ENCODE measurements at regions not wholly inside any gene's neighbourhood (a gene's known extent, or its start where the extent isn't known, plus 50 kb on each side); places are given as distances from the start of the nearest gene placed in this dataset.

- Histone ChIP-seq H3K9me2 (ENCODE audit: low read depth, low read length) (no peaks in the 10 kb centered on the region), H3F3A (ENCODE audit: insufficient read depth, low read length) (no peaks in the 10 kb centered on the region), H3K4me2 (ENCODE audit: low read length) (no peak overlapping the region), H3K4me1 (ENCODE audit: insufficient read depth, low read length, severe bottlenecking) (no peaks in the 10 kb centered on the region), H3K79me2 (ENCODE audit: insufficient read depth, low read length) (no peaks in the 10 kb centered on the region), H4K20me1 (ENCODE audit: insufficient read depth, low read length) (no peaks in the 10 kb centered on the region), H2AFZ (ENCODE audit: low read length) (no peak overlapping the region), H3K9ac (ENCODE audit: low read length) (no peak overlapping the region), H3K9me3 (ENCODE audit: low read length) (no peaks in the 10 kb centered on the region), H3K36me3 (ENCODE audit: insufficient read depth, low read length) (no peaks in the 10 kb centered on the region), H3K4me3 (ENCODE audit: low read depth, low read length, poor library complexity, severe bottlenecking) (no peak overlapping the region), H3K27ac (ENCODE audit: low read depth, low read length, poor library complexity, severe bottlenecking) (no peak overlapping the region), H3K27me3 (ENCODE audit: insufficient read depth, low read length) (no peaks in the 10 kb centered on the region)
- TF ChIP-seq EZH2 (IDR thresholded peaks at IDR 0.05; ENCODE audit: borderline replicate concordance, low read length) (no peak), CTCF (IDR thresholded peaks at IDR 0.05; ENCODE audit: low read length) (no peak)
These were observed 145.5 kb upstream of the IGF1 start for GRCh38 chr12:102625819-102626218.

GRCh38 chr12:102622618-102623017 lies 142.3 kb upstream of the IGF1 start:
- Histone ChIP-seq H3K4me1 (ENCODE audit: insufficient read depth, low read length, severe bottlenecking) (no peaks in the 10 kb centered on the region), H3K9ac (ENCODE audit: low read length) (no peak overlapping the region), H3K79me2 (ENCODE audit: insufficient read depth, low read length) (no peaks in the 10 kb centered on the region), H4K20me1 (ENCODE audit: insufficient read depth, low read length) (no peaks in the 10 kb centered on the region), H3K4me3 (ENCODE audit: low read depth, low read length, poor library complexity, severe bottlenecking) (no peak overlapping the region), H3K9me2 (ENCODE audit: low read depth, low read length) (no peaks in the 10 kb centered on the region), H3F3A (ENCODE audit: insufficient read depth, low read length) (no peaks in the 10 kb centered on the region), H3K9me3 (ENCODE audit: low read length) (no peaks in the 10 kb centered on the region), H2AFZ (ENCODE audit: low read length) (no peak overlapping the region), H3K36me3 (ENCODE audit: insufficient read depth, low read length) (no peaks in the 10 kb centered on the region), H3K27me3 (ENCODE audit: insufficient read depth, low read length) (no peaks in the 10 kb centered on the region), H3K27ac (ENCODE audit: low read depth, low read length, poor library complexity, severe bottlenecking) (no peak overlapping the region), H3K4me2 (ENCODE audit: low read length) (no peak overlapping the region)
- TF ChIP-seq EZH2 (IDR thresholded peaks at IDR 0.05; ENCODE audit: borderline replicate concordance, low read length) (no peak), CTCF (IDR thresholded peaks at IDR 0.05; ENCODE audit: low read length) (no peak)

GRCh38 chr12:102618197-102618877 lies 138.0 kb upstream of the IGF1 start:
- Histone ChIP-seq H3K4me1 (ENCODE audit: insufficient read depth, low read length, severe bottlenecking) (no peaks in the 10 kb centered on the region), H3K79me2 (ENCODE audit: insufficient read depth, low read length) (no peaks in the 10 kb centered on the region), H3K36me3 (ENCODE audit: insufficient read depth, low read length) (no peaks in the 10 kb centered on the region), H3K9ac (ENCODE audit: low read length) (no peak overlapping the region), H3F3A (ENCODE audit: insufficient read depth, low read length) (no peaks in the 10 kb centered on the region), H4K20me1 (ENCODE audit: insufficient read depth, low read length) (no peaks in the 10 kb centered on the region), H3K4me3 (ENCODE audit: low read depth, low read length, poor library complexity, severe bottlenecking) (no peak overlapping the region), H3K27ac (ENCODE audit: low read depth, low read length, poor library complexity, severe bottlenecking) (no peak overlapping the region), H3K9me3 (ENCODE audit: low read length) (no peaks in the 10 kb centered on the region), H2AFZ (ENCODE audit: low read length) (no peak overlapping the region), H3K9me2 (ENCODE audit: low read depth, low read length) (no peaks in the 10 kb centered on the region), H3K4me2 (ENCODE audit: low read length) (no peak overlapping the region), H3K27me3 (ENCODE audit: insufficient read depth, low read length) (no peaks in the 10 kb centered on the region)
- TF ChIP-seq CTCF (IDR thresholded peaks at IDR 0.05; ENCODE audit: low read length): no peak
- TF ChIP-seq EZH2 (IDR thresholded peaks at IDR 0.05; ENCODE audit: borderline replicate concordance, low read length): no peak
